ENCODE measurements at regions not wholly inside any gene's neighbourhood (a gene's known extent, or its start where the extent isn't known, plus 50 kb on each side); places are given as distances from the start of the nearest gene placed in this dataset.
"Not testable (repeated sequence)": the region's sequence is repeated elsewhere in the genome, so short reads cannot be mapped to it uniquely, and the experiment has no call there.

- DNase-seq: no peak
These were observed 960.5 kb downstream of the GATA3 start for GRCh38 chr10:9015005-9015404.

GRCh38 chr10:9015447-9015846 lies 961.0 kb downstream of the GATA3 start:
- no peak for DNase-seq

GRCh38 chr10:9016930-9017329 lies 962.4 kb downstream of the GATA3 start:
- no peak for DNase-seq

GRCh38 chr10:9018195-9019173 lies 964.0 kb downstream of the GATA3 start:
- DNase-seq: no peak

GRCh38 chr10:9023206-9023605 lies 968.7 kb downstream of the GATA3 start:
- no peak for DNase-seq

GRCh38 chr10:9024210-9024609 lies 969.7 kb downstream of the GATA3 start:
- DNase-seq: no peak

- DNase-seq: no peak
These were observed 973.7 kb downstream of the GATA3 start for GRCh38 chr10:9028231-9028630.

- no peak for DNase-seq
These were observed 980.9 kb downstream of the GATA3 start for GRCh38 chr10:9035355-9035754.

- no peak for DNase-seq
These were observed 982.3 kb downstream of the GATA3 start for GRCh38 chr10:9036711-9037204.

- DNase-seq: no peak
These were observed 983.7 kb downstream of the GATA3 start for GRCh38 chr10:9038146-9038714.

GRCh38 chr10:9043466-9043865 lies 989.0 kb downstream of the GATA3 start:
- no peak for DNase-seq

GRCh38 chr10:9045311-9045710 lies 990.8 kb downstream of the GATA3 start:
- no peak for DNase-seq

GRCh38 chr10:9051328-9051974 lies 997.0 kb downstream of the GATA3 start:
- no peak for DNase-seq

GRCh38 chr10:9052767-9053166 lies 998.3 kb downstream of the GATA3 start:
- no peak for DNase-seq

- no peak for DNase-seq
These were observed 1002.0 kb downstream of the GATA3 start for GRCh38 chr10:9056521-9056920.

GRCh38 chr10:9057293-9057692 lies 1002.8 kb downstream of the GATA3 start:
- DNase-seq: not testable (repeated sequence)

GRCh38 chr10:9060314-9060713 lies 1005.8 kb downstream of the GATA3 start:
- no peak for DNase-seq

- DNase-seq: no peak
These were observed 1007.4 kb downstream of the GATA3 start for GRCh38 chr10:9061871-9062270.

GRCh38 chr10:9066152-9066551 lies 1011.7 kb downstream of the GATA3 start:
- no peak for DNase-seq

- no peak for DNase-seq
These were observed 1013.5 kb downstream of the GATA3 start for GRCh38 chr10:9068003-9068402.

- peak; percentile 30 for DNase-seq
These were observed 1014.6 kb downstream of the GATA3 start for GRCh38 chr10:9069136-9069535.

- no peak for DNase-seq
These were observed 1020.9 kb downstream of the GATA3 start for GRCh38 chr10:9075420-9075819.

GRCh38 chr10:9076066-9076465 lies 1021.6 kb downstream of the GATA3 start:
- no peak for DNase-seq

GRCh38 chr10:9081253-9081652 lies 1026.8 kb downstream of the GATA3 start:
- no peak for DNase-seq
